Brain microvascular endothelial cell (primary cell): ENCODE measurements at regions not wholly inside any gene's neighbourhood (a gene's known extent, or its start where the extent isn't known, plus 50 kb on each side); places are given as distances from the start of the nearest gene placed in this dataset.

Experiments
- DNase-seq: peaks from one replicate; pipeline ENCODE4 v3.0.0-alpha.2; 2020
- H3K27ac ChIP-seq: fragments of 250-450 bp; sonication (Bioruptor Pico); 2 replicates; pipeline ENCODE4 v1.5.1; 2020; ENCODE audit warnings: mild to moderate bottlenecking, moderate library complexity
- H3K27me3 ChIP-seq: fragments of 250-450 bp; sonication (Bioruptor Pico); replicated peaks from 2 replicates; pipeline ENCODE4 v1.5.1; 2020; ENCODE audit warnings: mild to moderate bottlenecking
- H3K36me3 ChIP-seq: fragments of 250-450 bp; sonication (Bioruptor Pico); replicated peaks from 2 replicates; pipeline ENCODE4 v1.5.1; 2020; ENCODE audit warnings: mild to moderate bottlenecking
- H3K4me3 ChIP-seq: 2 replicates; pipeline ENCODE4 v1.5.1; 2011; ENCODE audit warnings: low read depth, mild to moderate bottlenecking, control low read depth, low read length, moderate library complexity
- CTCF ChIP-seq: IDR thresholded peaks from 2 replicates; pipeline ENCODE4 v1.5.1; 2011; ENCODE audit warnings: low read depth, mild to moderate bottlenecking, moderate library complexity, low read length, control low read depth, inconsistent platforms; ENCODE audit errors: missing control alignments
- in situ Hi-C: cut with HindIII; loops from 2 replicates; pipeline ENCODE4 v1.10.0; 2017; ENCODE audit warnings: low sequenced_read_pairs, low pct_ligation_motif_present

GRCh38 chr7:33845991-33846509, 59.3 kb upstream of the BMPER start:
- TF ChIP-seq CTCF, result no peak
- in situ Hi-C loops, result no loop called here
- Histone ChIP-seq H3K36me3 (no peaks in the 10 kb centered on the region), H3K4me3 (no peak overlapping the region), H3K27ac (no peak overlapping the region), H3K27me3 (no peaks in the 10 kb centered on the region)
- DNase-seq, result no peak

- H3K27me3 ChIP-seq, result no peaks in the 10 kb centered on the region
- H3K4me3 ChIP-seq, result no peak overlapping the region
- no peak for TF ChIP-seq CTCF
- H3K36me3 ChIP-seq, result no peaks in the 10 kb centered on the region
- DNase-seq, result no peak
- in situ Hi-C loops, result no loop called here
- H3K27ac ChIP-seq, result no peak overlapping the region
These were observed 56.3 kb upstream of the BMPER start for GRCh38 chr7:33849004-33849403.

- DNase-seq, result no peak
- Histone ChIP-seq H3K27me3 (no peaks in the 10 kb centered on the region), H3K4me3 (no peak overlapping the region), H3K36me3 (no peaks in the 10 kb centered on the region), H3K27ac (no peak overlapping the region)
- TF ChIP-seq CTCF, result no peak
- in situ Hi-C loops, result no loop called here
These were observed 55.3 kb upstream of the BMPER start for GRCh38 chr7:33849971-33850559.

GRCh38 chr7:33850768-33851167, 54.6 kb upstream of the BMPER start:
- no peak for DNase-seq
- in situ Hi-C loops, result no loop called here
- no peak overlapping the region for H3K4me3 ChIP-seq
- H3K27me3 ChIP-seq, result no peaks in the 10 kb centered on the region
- no peak overlapping the region for H3K27ac ChIP-seq
- no peaks in the 10 kb centered on the region for H3K36me3 ChIP-seq
- TF ChIP-seq CTCF, result no peak

- no peak for DNase-seq
- no peaks in the 10 kb centered on the region for H3K27me3 ChIP-seq
- no peak for TF ChIP-seq CTCF
- in situ Hi-C loops, result no loop called here
- no peak overlapping the region for H3K27ac ChIP-seq
- no peaks in the 10 kb centered on the region for H3K36me3 ChIP-seq
- no peak overlapping the region for H3K4me3 ChIP-seq
These were observed 52.5 kb upstream of the BMPER start for GRCh38 chr7:33852838-33853237.

- no peak for TF ChIP-seq CTCF
- no peaks in the 10 kb centered on the region for H3K36me3 ChIP-seq
- in situ Hi-C loops, result no loop called here
These were observed 51.8 kb upstream of the BMPER start for GRCh38 chr7:33853361-33854062.

More at GRCh38 chr7:33853361-33854062, 51.8 kb upstream of the BMPER start:
- H3K27me3 ChIP-seq, result no peaks in the 10 kb centered on the region
- peak overlapping the region; percentile 38 for H3K27ac ChIP-seq
- no peak overlapping the region for H3K4me3 ChIP-seq
- DNase-seq, result peak; percentile 74
